ENCODE measurements at regions not wholly inside any gene's neighbourhood (a gene's known extent, or its start where the extent isn't known, plus 50 kb on each side); places are given as distances from the start of the nearest gene placed in this dataset.

DNA sequence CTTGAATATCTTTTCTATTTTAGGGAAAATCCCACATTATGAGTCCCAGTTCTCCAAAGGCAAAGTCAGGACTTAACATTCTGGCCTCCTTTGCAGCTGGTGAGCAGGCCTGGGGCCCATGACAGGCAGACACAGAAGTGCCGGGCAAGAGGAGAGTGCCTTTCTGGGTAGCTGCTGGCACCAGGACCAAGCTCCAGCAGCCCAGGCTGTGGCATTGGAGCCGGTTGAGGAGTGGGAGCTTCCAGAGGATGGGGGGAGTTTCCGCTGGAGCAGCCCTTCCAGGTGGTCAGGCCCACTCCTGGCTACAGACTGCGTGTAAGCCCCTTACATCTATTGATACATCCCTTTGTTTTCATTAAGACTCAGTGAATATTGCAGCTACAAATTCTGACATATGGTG lies 123.9 kb downstream of the URB2 start:
- intact Hi-C loops (cut with micrococcal nuclease): no loop called here
- TF ChIP-seq EZH2 (IDR thresholded peaks at IDR 0.05; ENCODE audit: borderline replicate concordance, insufficient read depth, low read depth, low read length, poor library complexity, severe bottlenecking): no peak
- TF ChIP-seq, protein P1, sequence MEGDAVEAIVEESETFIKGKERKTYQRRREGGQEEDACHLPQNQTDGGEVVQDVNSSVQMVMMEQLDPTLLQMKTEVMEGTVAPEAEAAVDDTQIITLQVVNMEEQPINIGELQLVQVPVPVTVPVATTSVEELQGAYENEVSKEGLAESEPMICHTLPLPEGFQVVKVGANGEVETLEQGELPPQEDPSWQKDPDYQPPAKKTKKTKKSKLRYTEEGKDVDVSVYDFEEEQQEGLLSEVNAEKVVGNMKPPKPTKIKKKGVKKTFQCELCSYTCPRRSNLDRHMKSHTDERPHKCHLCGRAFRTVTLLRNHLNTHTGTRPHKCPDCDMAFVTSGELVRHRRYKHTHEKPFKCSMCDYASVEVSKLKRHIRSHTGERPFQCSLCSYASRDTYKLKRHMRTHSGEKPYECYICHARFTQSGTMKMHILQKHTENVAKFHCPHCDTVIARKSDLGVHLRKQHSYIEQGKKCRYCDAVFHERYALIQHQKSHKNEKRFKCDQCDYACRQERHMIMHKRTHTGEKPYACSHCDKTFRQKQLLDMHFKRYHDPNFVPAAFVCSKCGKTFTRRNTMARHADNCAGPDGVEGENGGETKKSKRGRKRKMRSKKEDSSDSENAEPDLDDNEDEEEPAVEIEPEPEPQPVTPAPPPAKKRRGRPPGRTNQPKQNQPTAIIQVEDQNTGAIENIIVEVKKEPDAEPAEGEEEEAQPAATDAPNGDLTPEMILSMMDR (IDR thresholded peaks at IDR 0.05): no peak
- POLR2A ChIA-PET: no interaction called here
- 92% methylated on average over 1 of the region's 4 CpGs for WGBS (ENCODE audit: insufficient coverage)
- Histone ChIP-seq H2AFZ (ENCODE audit: insufficient read depth, low read depth, low read length, poor library complexity, severe bottlenecking) (no peak overlapping the region), H3K27me3 (replicated peaks in 1 of 4; ENCODE audit: control extremely low read depth in 1 of 4, control insufficient read depth in 3 of 4, insufficient read depth in 4 of 4, low read length in 3 of 4) (peaks cover 0 to 8% (median 0%) of the 10 kb centered on the region in 4 experiments), H3K9me3 (ENCODE audit: control extremely low read depth in 1 of 3, control insufficient read depth in 2 of 3, insufficient read depth in 1 of 3, low read length in 2 of 3) (peaks cover 0 to 5% (median 0%) of the 10 kb centered on the region in 3 donors), H3K4me2 (replicated peaks; ENCODE audit: low read depth, low read length, poor library complexity, severe bottlenecking) (no peak overlapping the region), H3K4me3 (ENCODE audit: control extremely low read depth in 1 of 5, extremely low read depth in 1 of 5, insufficient read depth in 1 of 5, low read depth in 2 of 5, low read length in 4 of 5) (no peak overlapping the region), H4K20me1 (ENCODE audit: control insufficient read depth, insufficient read depth, low read length, poor library complexity, severe bottlenecking) (no peaks in the 10 kb centered on the region), H3K4me1 (ENCODE audit: control insufficient read depth in 2 of 2, insufficient read depth in 2 of 2, low read length in 2 of 2) (peaks cover 9 to 11% of the 10 kb centered on the region in 2 donors), H3K79me2 (ENCODE audit: control insufficient read depth, insufficient read depth, low read length) (no peaks in the 10 kb centered on the region), H3K36me3 (replicated peaks in 1 of 2; ENCODE audit: control extremely low read depth in 1 of 2, control insufficient read depth in 1 of 2, extremely low read depth in 1 of 2, insufficient read depth in 2 of 2, low read length in 1 of 2) (no peaks in the 10 kb centered on the region), H3K27ac (ENCODE audit: low read length in 2 of 2) (no peak overlapping the region), H3K9ac (ENCODE audit: low read length) (no peak overlapping the region)
- ATAC-seq (ENCODE audit: low read depth) (no peak), DNase-seq (no peak)
- Mint-ChIP-seq H3K27ac (no peak overlapping the region), H3K4me3 (no peak overlapping the region), H3K4me1 (peaks cover 10% of the 10 kb centered on the region), H3K9me3 (ENCODE audit: insufficient read depth) (no peaks in the 10 kb centered on the region), H3K27me3 (peaks cover 16% of the 10 kb centered on the region)
- CTCF ChIA-PET: interaction anchor here (0.6 kb wide), 1 partner anchor 1751 kb away, joined by 4 read pairs; no protein-coding TSS in a partner anchor

DNA sequence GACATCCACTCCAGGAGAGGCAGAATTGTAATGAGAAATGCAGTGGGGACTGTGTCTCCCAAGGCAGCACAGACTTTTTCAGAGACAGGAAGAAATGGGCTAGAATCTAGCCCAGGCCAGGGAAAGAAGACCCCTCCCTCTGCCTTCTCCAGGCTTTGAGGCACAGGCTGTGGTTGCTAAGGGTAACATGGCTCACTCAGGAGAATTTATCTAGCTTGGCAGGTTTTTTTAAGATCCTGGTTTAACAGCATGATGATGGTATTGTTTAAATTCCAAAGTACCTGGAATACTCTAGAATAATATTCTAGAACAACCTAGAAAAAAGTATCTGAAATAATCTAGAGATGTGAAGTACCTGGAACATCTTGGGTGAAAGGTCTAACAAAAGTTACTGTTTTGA lies 125.6 kb downstream of the URB2 start:
- POLR2A ChIA-PET: no interaction called here
- H3K27ac ChIP-seq (ENCODE audit: low read length in 2 of 2): no peak overlapping the region
- no peak for DNase-seq
- H3K4me1 ChIP-seq (ENCODE audit: control insufficient read depth in 2 of 2, insufficient read depth in 2 of 2, low read length in 2 of 2): peaks cover 9 to 11% of the 10 kb centered on the region in 2 donors
- no peaks in the 10 kb centered on the region for H4K20me1 ChIP-seq (ENCODE audit: control insufficient read depth, insufficient read depth, low read length, poor library complexity, severe bottlenecking)
- H3K27me3 Mint-ChIP-seq: peaks cover 7% of the 10 kb centered on the region
- H3K9me3 Mint-ChIP-seq (ENCODE audit: insufficient read depth): no peaks in the 10 kb centered on the region
- no peaks in the 10 kb centered on the region for H3K79me2 ChIP-seq (ENCODE audit: control insufficient read depth, insufficient read depth, low read length)
- intact Hi-C loops (cut with micrococcal nuclease): no loop called here
- H3K4me3 ChIP-seq (ENCODE audit: control extremely low read depth in 1 of 5, extremely low read depth in 1 of 5, insufficient read depth in 1 of 5, low read depth in 2 of 5, low read length in 4 of 5): no peak overlapping the region
- peaks cover 10% of the 10 kb centered on the region for H3K4me1 Mint-ChIP-seq
- no peak for ATAC-seq (ENCODE audit: low read depth)
- no peak overlapping the region for H3K9ac ChIP-seq (ENCODE audit: low read length)
- no peak overlapping the region for H2AFZ ChIP-seq (ENCODE audit: insufficient read depth, low read depth, low read length, poor library complexity, severe bottlenecking)
- peaks cover 0 to 6% (median under 1%) of the 10 kb centered on the region in 3 donors for H3K9me3 ChIP-seq (ENCODE audit: control extremely low read depth in 1 of 3, control insufficient read depth in 2 of 3, insufficient read depth in 1 of 3, low read length in 2 of 3)
- H3K4me2 ChIP-seq (replicated peaks; ENCODE audit: low read depth, low read length, poor library complexity, severe bottlenecking): no peak overlapping the region
- H3K4me3 Mint-ChIP-seq: no peak overlapping the region
- H3K27me3 ChIP-seq (replicated peaks in 1 of 4; ENCODE audit: control extremely low read depth in 1 of 4, control insufficient read depth in 3 of 4, insufficient read depth in 4 of 4, low read length in 3 of 4): peaks cover 0 to 6% (median 0%) of the 10 kb centered on the region in 4 experiments
- CTCF ChIA-PET: interaction anchor here (1.4 kb wide), 1 partner anchor 395 kb away, joined by 3 read pairs; no protein-coding TSS in a partner anchor
- H3K36me3 ChIP-seq (replicated peaks in 1 of 2; ENCODE audit: control extremely low read depth in 1 of 2, control insufficient read depth in 1 of 2, extremely low read depth in 1 of 2, insufficient read depth in 2 of 2, low read length in 1 of 2): no peaks in the 10 kb centered on the region
- TF ChIP-seq, protein P1 (IDR thresholded peaks at IDR 0.05): no peak
- TF ChIP-seq EZH2 (IDR thresholded peaks at IDR 0.05; ENCODE audit: borderline replicate concordance, insufficient read depth, low read depth, low read length, poor library complexity, severe bottlenecking): no peak
- no peak overlapping the region for H3K27ac Mint-ChIP-seq

Data from B cell (primary cell).